Left ventricle myocardium inferior (tissue), 1 donor: ENCODE measurements at regions not wholly inside any gene's neighbourhood (a gene's known extent, or its start where the extent isn't known, plus 50 kb on each side); places are given as distances from the start of the nearest gene placed in this dataset.

Experiments
- DNase-seq: peaks from one replicate; pipeline ENCODE4 v3.0.0-alpha.2; 2020
- H3K27ac ChIP-seq: fragments of 200-600 bp; replicated peaks from 2 replicates; pipeline ENCODE4 v1.8.0; 2021
- H3K27me3 ChIP-seq: fragments of 200-600 bp; 2 replicates; pipeline ENCODE4 v1.8.0; 2021; ENCODE audit warnings: low read depth
- H3K36me3 ChIP-seq: fragments of 200-600 bp; 2 replicates; pipeline ENCODE4 v1.8.0; 2021
- H3K4me1 ChIP-seq: fragments of 200-600 bp; 2 replicates; pipeline ENCODE4 v1.8.0; 2021
- H3K4me3 ChIP-seq: fragments of 200-600 bp; 2 replicates; pipeline ENCODE4 v1.8.0; 2021; ENCODE audit warnings: mild to moderate bottlenecking, moderate library complexity
- H3K9me3 ChIP-seq: fragments of 200-600 bp; replicated peaks from 2 replicates; pipeline ENCODE4 v1.8.0; 2021
- intact Hi-C: fragments of 100-400 bp; cut with micrococcal nuclease; formaldehyde crosslinking; loops from one replicate; pipeline ENCODE4 v1.11.0; 2022
- TF ChIP-seq, protein P1 (sequence below): fragments of 200-600 bp; IDR thresholded peaks from 2 replicates; pipeline ENCODE4 v1.8.0; 2021; ENCODE audit warnings: antibody characterized with exemption, mild to moderate bottlenecking, borderline replicate concordance
- donor health status: DM: no; HTN: yes; CAD: no; lungs with severe emphysema.

DNA sequence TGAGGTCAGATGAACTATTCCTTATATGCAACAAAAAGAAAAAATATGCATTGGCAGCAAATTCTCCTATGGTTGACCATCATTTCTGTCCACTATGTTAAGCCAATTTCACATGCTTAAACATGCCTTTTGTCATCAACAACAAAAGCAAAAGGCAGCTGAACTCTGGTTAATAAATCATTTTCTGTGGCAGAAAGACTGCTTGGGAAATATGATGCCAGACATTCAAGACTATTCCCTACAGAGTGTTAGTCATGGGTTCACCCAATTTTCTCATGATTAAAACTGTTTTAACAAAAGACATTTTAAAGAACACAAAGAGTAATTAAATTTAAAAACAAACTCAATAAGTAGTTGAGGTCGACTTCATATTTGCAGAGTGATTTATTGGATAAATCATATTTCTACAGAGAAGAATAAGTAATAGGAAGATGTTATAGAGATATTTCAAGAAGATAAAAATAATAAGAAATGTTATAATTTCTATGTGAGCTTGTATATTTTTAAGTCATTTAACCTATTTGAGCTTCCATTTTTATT is 890.6 kb downstream of the STPG2 start:
- Histone ChIP-seq H3K27me3 (no peaks in the 10 kb centered on the region), H3K36me3 (no peaks in the 10 kb centered on the region), H3K9me3 (peaks cover 21% of the 10 kb centered on the region), H3K27ac (no peak overlapping the region), H3K4me1 (no peaks in the 10 kb centered on the region), H3K4me3 (no peak overlapping the region)
- TF ChIP-seq, protein P1, sequence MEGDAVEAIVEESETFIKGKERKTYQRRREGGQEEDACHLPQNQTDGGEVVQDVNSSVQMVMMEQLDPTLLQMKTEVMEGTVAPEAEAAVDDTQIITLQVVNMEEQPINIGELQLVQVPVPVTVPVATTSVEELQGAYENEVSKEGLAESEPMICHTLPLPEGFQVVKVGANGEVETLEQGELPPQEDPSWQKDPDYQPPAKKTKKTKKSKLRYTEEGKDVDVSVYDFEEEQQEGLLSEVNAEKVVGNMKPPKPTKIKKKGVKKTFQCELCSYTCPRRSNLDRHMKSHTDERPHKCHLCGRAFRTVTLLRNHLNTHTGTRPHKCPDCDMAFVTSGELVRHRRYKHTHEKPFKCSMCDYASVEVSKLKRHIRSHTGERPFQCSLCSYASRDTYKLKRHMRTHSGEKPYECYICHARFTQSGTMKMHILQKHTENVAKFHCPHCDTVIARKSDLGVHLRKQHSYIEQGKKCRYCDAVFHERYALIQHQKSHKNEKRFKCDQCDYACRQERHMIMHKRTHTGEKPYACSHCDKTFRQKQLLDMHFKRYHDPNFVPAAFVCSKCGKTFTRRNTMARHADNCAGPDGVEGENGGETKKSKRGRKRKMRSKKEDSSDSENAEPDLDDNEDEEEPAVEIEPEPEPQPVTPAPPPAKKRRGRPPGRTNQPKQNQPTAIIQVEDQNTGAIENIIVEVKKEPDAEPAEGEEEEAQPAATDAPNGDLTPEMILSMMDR = no peak
- intact Hi-C loops = no loop called here
- no peak for DNase-seq

DNA sequence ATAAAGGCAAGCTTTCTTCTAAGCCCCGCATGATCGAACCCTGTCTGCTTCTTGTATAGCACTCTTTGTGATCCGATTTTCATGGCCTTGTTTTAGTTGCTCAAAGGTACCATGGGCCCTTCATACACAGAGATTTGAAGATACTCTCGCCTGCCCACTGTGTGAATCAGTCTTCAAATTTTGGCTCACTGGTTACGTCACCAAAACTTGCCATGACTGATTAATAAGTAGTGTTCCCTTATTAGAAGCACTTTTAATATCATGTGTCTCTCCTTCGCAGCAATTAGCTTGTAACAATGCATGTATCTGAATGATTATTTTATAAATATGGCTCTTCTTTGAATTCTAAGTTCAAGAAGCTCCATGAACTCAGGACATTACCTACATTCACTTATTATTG is 880.5 kb downstream of the STPG2 start:
- H3K36me3 ChIP-seq = no peaks in the 10 kb centered on the region
- TF ChIP-seq, protein P1 = no peak
- H3K9me3 ChIP-seq = peaks cover 4% of the 10 kb centered on the region
- intact Hi-C loops = no loop called here
- H3K27ac ChIP-seq = no peak overlapping the region
- H3K4me3 ChIP-seq = no peak overlapping the region
- no peaks in the 10 kb centered on the region for H3K4me1 ChIP-seq
- no peak for DNase-seq
- H3K27me3 ChIP-seq = no peaks in the 10 kb centered on the region

- no peak overlapping the region for H3K27ac ChIP-seq
- DNase-seq = no peak
- H3K9me3 ChIP-seq = no peaks in the 10 kb centered on the region
- no peaks in the 10 kb centered on the region for H3K27me3 ChIP-seq
- TF ChIP-seq, protein P1 = no peak
- H3K4me3 ChIP-seq = no peak overlapping the region
- intact Hi-C loops = no loop called here
- no peaks in the 10 kb centered on the region for H3K4me1 ChIP-seq
- no peaks in the 10 kb centered on the region for H3K36me3 ChIP-seq
Measured at GRCh38 chr4:97270051-97270450, 873.2 kb downstream of the STPG2 start.

- peaks cover 52% of the 10 kb centered on the region for H3K9me3 ChIP-seq
- TF ChIP-seq, protein P1 = no peak
- no peak for DNase-seq
- no peak overlapping the region for H3K4me3 ChIP-seq
- no peaks in the 10 kb centered on the region for H3K27me3 ChIP-seq
- intact Hi-C loops = no loop called here
- H3K4me1 ChIP-seq = no peaks in the 10 kb centered on the region
- no peak overlapping the region for H3K27ac ChIP-seq
- H3K36me3 ChIP-seq = no peaks in the 10 kb centered on the region
Measured at GRCh38 chr4:97279391-97279790, 863.9 kb downstream of the STPG2 start.

GRCh38 chr4:97300561-97300960 is 842.7 kb downstream of the STPG2 start:
- Histone ChIP-seq H3K4me1 (no peaks in the 10 kb centered on the region), H3K27me3 (no peaks in the 10 kb centered on the region), H3K4me3 (no peak overlapping the region), H3K27ac (no peak overlapping the region), H3K9me3 (peaks cover 39% of the 10 kb centered on the region), H3K36me3 (no peaks in the 10 kb centered on the region)
- TF ChIP-seq, protein P1 = no peak
- intact Hi-C loops = no loop called here
- DNase-seq = no peak
